NT2/D1 (cell line): ENCODE measurements at regions not wholly inside any gene's neighbourhood (a gene's known extent, or its start where the extent isn't known, plus 50 kb on each side); places are given as distances from the start of the nearest gene placed in this dataset.

ENCODE experiments used
- DNase-seq: peaks from one replicate; pipeline ENCODE4 v3.0.0-alpha.2; 2011; ENCODE audit warnings: low read depth, low spot score
- H3K27me3 ChIP-seq: 2 replicates; pipeline ENCODE4 v1.6.0; 2011; ENCODE audit warnings: mild to moderate bottlenecking; ENCODE audit not compliant: insufficient read length, insufficient read depth
- H3K36me3 ChIP-seq: 2 replicates; pipeline ENCODE4 v1.6.1; 2011; ENCODE audit warnings: mild to moderate bottlenecking, low read length, mixed read lengths; ENCODE audit not compliant: insufficient read depth, insufficient read length
- H3K4me1 ChIP-seq: 2 replicates; pipeline ENCODE4 v1.5.1; 2011; ENCODE audit not compliant: insufficient read depth, insufficient read length
- H3K4me3 ChIP-seq: 2 replicates; pipeline ENCODE4 v1.5.1; 2011; ENCODE audit warnings: low read depth; ENCODE audit not compliant: insufficient read length
- H3K9ac ChIP-seq: 2 replicates; pipeline ENCODE4 v1.6.0; 2011; ENCODE audit warnings: low read depth; ENCODE audit not compliant: insufficient read length
- H3K9me3 ChIP-seq: 2 replicates; pipeline ENCODE4 v1.5.1; 2011; ENCODE audit warnings: mild to moderate bottlenecking, low read length; ENCODE audit not compliant: insufficient read depth
- SUZ12 ChIP-seq: IDR thresholded peaks from 2 replicates; pipeline ENCODE4 v1.6.1; 2011; ENCODE audit not compliant: insufficient read length, insufficient read depth; ENCODE audit errors: extremely low read depth
- YY1 ChIP-seq: IDR thresholded peaks from 2 replicates; pipeline ENCODE4 v1.6.1; 2011; ENCODE audit not compliant: insufficient read length, insufficient read depth
- ZNF274 ChIP-seq: IDR thresholded peaks from 2 replicates; pipeline ENCODE4 v1.6.1; 2011; ENCODE audit warnings: mild to moderate bottlenecking, low read depth, low read length

DNA sequence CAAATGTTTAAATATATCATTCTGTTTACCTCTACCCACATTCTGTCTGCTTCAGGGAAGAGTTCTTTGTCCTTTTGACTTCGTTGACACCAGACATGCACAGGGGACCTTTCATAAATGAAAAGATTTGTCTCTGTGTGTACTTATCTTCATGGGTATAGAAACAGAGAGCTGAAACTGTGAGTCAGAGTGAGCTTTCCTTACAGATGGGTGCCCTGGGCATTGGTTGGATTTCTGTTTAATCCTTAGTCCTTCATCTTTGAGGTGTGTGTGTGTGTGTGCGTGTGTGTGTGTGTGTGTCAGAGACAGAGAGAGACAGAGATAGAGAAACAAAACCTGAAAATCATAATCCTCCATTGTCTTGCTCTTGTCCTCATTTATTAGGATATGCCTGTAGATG is 517.4 kb downstream of the TUSC7 start:
- H3K4me1 ChIP-seq = no peaks in the 10 kb centered on the region

DNA sequence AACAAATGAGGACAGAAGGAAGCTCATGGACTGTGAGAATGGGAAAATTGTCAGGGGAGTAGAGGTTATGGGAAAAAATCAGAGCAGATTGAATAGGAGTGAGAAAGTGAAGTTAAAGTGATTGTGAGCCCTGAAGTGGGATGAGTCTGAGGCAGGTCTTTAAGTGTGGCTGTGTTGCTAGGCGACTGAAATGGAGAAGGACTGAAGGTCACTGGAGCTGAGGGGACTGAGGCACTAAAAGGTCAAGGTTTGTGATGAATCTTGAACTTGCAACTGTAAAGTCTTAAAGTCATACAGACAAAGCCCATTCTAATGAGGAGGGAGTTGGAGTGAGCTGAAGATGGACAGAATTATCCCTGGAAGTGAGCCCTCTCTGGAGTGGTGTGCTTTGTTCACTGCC is 518.9 kb downstream of the TUSC7 start:
- no peak overlapping the region for H3K9ac ChIP-seq
- no peak for TF ChIP-seq SUZ12
- TF ChIP-seq ZNF274 = no peak
- no peak for TF ChIP-seq YY1

More for the DNA sequence above, 517.4 kb downstream of the TUSC7 start:
- Histone ChIP-seq H3K36me3 (no peaks in the 10 kb centered on the region), H3K4me3 (no peak overlapping the region), H3K27me3 (no peaks in the 10 kb centered on the region), H3K9me3 (no peaks in the 10 kb centered on the region), H3K9ac (no peak overlapping the region)
- TF ChIP-seq ZNF274 = no peak
- no peak for TF ChIP-seq YY1
- no peak for TF ChIP-seq SUZ12
- DNase-seq = no peak

DNA sequence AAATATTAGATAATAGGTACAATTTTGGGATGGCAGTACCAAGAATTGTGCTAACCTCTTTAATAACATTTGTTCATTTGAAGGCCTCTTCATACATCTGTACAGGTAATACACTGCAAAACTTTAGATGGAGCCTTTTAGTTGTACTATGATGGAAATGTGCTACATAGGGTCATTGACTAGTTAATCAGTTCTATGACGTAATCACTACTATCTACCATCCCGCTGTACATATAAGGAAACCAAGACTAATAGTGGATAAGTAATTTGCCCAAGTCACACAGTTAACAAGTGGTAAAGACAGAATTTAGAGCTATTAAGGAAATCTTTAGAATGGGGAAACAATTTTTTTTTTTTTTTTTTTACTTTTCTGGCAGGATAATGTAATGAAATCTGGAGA is 521.3 kb downstream of the TUSC7 start:
- Histone ChIP-seq H3K36me3 (no peaks in the 10 kb centered on the region), H3K9ac (no peak overlapping the region), H3K4me3 (no peak overlapping the region), H3K27me3 (no peaks in the 10 kb centered on the region), H3K4me1 (no peaks in the 10 kb centered on the region), H3K9me3 (no peaks in the 10 kb centered on the region)
- no peak for DNase-seq
- TF ChIP-seq YY1 (no peak), ZNF274 (no peak), SUZ12 (no peak)

More for the DNA sequence above, 518.9 kb downstream of the TUSC7 start:
- H3K9me3 ChIP-seq = no peaks in the 10 kb centered on the region
- no peaks in the 10 kb centered on the region for H3K4me1 ChIP-seq
- no peaks in the 10 kb centered on the region for H3K36me3 ChIP-seq
- no peak overlapping the region for H3K4me3 ChIP-seq
- DNase-seq = no peak
- H3K27me3 ChIP-seq = no peaks in the 10 kb centered on the region

DNA sequence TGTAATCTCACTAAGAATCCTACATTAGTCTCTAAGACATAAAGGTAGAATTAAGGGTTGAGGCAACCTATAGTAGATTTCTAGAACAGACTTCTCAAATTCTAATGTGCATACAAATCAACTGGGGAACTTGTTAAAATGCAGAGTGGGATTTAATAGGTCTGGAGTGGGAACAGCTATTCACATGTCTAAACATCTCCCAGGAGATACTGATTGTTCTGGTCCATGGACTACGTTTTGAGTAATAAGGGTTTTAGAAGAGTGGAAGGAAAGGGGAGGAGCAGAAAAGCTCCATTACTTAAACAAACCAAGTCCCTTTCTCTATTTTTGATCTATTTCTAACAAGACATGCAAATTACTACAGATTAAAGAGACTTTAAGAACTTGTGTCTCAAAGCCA is 524.8 kb downstream of the TUSC7 start:
- no peak overlapping the region for H3K4me3 ChIP-seq
- no peaks in the 10 kb centered on the region for H3K36me3 ChIP-seq
- no peak overlapping the region for H3K9ac ChIP-seq
- H3K4me1 ChIP-seq = no peaks in the 10 kb centered on the region
- no peak for TF ChIP-seq SUZ12
- no peak for TF ChIP-seq ZNF274
- no peak for TF ChIP-seq YY1
- no peak for DNase-seq
- no peaks in the 10 kb centered on the region for H3K27me3 ChIP-seq
- no peaks in the 10 kb centered on the region for H3K9me3 ChIP-seq

DNA sequence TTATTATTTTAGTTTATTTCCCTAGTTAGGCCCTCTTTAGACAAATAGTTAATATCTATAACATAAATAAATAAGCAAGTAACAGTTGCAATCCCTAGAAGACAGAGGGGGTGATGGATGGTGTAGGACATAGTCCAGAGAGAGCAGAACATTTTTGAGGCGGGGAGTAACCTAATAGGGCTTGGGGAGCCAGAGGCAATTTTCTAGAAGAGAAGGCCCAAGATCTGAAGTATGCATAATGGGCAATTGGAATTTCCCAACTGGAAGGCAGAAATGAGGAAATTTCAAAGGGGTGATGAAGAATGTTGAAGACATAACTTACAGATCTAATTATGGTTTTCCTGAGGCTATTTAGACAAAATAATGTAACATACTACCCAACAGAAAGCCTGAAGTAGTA is 525.7 kb downstream of the TUSC7 start:
- Histone ChIP-seq H3K9ac (no peak overlapping the region), H3K4me1 (no peaks in the 10 kb centered on the region), H3K27me3 (no peaks in the 10 kb centered on the region), H3K9me3 (no peaks in the 10 kb centered on the region), H3K36me3 (no peaks in the 10 kb centered on the region), H3K4me3 (no peak overlapping the region)
- no peak for DNase-seq
- TF ChIP-seq SUZ12 = no peak
- no peak for TF ChIP-seq ZNF274
- no peak for TF ChIP-seq YY1

DNA sequence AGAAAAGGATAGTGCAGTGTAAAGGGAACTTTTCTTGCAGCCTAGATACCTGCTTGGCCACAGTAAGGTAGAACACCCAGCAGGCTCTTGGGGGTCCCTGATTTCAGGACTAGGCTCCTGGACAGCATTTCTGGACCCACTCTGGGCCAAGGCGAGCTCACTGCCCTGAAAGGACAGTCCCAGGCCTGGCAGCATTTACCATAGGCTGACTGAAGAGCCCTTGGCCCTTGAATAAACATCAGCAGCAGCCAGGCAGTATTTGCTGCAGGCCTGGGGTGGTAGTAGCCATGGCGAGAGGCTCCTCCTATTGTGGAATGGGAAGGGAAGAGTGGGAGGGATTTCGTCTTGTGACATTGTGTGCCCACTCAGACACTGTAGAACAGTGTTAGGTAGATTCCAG is 529.2 kb downstream of the TUSC7 start:
- TF ChIP-seq SUZ12 (no peak), YY1 (no peak), ZNF274 (no peak)
- DNase-seq = no peak
- H3K9me3 ChIP-seq = no peaks in the 10 kb centered on the region
- H3K4me3 ChIP-seq = no peak overlapping the region
- H3K27me3 ChIP-seq = no peaks in the 10 kb centered on the region
- H3K9ac ChIP-seq = no peak overlapping the region
- no peaks in the 10 kb centered on the region for H3K36me3 ChIP-seq
- H3K4me1 ChIP-seq = no peaks in the 10 kb centered on the region

DNA sequence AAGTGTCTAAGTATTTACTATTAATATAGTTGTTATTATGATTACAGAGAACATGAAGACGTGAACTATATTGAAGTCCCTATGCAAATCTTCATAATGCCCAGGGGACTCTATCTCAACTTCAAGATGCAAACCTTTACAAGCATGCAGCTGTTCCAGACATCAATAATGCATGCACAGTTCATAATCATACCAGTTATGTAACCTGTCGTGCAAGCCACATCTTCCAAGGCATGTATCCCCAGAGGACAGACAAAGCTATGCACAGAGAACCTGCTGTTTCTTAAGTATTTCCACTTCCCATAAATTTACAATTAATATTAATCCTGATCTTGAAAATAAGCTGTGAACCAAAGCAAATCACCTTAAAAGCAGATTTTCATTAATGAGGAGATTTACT is 534.1 kb downstream of the TUSC7 start:
- Histone ChIP-seq H3K27me3 (no peaks in the 10 kb centered on the region), H3K36me3 (no peaks in the 10 kb centered on the region), H3K4me3 (no peak overlapping the region), H3K9ac (no peak overlapping the region), H3K4me1 (no peaks in the 10 kb centered on the region), H3K9me3 (no peaks in the 10 kb centered on the region)
- DNase-seq = no peak
- no peak for TF ChIP-seq SUZ12
- no peak for TF ChIP-seq YY1
- TF ChIP-seq ZNF274 = no peak

DNA sequence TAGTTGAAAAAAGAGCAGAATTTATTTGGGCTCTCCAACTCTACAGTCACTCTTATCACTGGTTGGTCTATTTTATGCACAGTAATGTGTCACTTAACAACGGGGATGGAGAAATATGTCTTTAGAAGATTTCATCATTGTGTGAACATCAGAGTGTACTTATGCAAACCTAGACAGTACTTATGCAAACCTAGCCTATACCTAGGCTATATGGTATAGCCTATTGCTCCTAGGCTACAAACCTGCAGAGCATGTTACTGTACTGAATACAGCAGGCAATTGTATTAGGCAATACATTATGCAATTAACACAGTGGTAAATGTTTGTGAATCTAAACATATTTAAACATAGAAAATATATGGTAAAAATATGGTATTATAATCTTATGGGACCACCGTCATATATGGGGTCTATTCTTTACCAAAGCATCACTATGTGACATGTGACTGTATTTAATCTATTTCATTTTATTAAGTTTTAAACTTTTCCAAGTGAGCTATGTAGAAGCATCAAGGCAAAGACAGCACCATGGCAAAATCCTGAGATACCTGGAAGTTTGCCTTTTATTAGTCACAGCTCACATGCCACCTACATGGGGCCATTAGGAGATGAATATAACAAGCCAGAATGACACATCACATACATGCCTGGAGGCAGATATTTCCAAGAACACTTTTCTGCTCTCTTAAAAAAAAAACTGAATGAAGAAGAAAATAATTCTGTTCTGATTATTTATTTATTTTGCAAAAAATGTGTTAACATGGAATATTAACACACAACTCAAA is 537.4 kb downstream of the TUSC7 start:
- Histone ChIP-seq H3K9ac (no peak overlapping the region), H3K27me3 (no peaks in the 10 kb centered on the region), H3K4me3 (no peak overlapping the region), H3K36me3 (no peaks in the 10 kb centered on the region), H3K9me3 (no peaks in the 10 kb centered on the region), H3K4me1 (no peaks in the 10 kb centered on the region)
- TF ChIP-seq ZNF274 (no peak), SUZ12 (no peak), YY1 (no peak)
- no peak for DNase-seq
